Sigmoid colon (tissue), 4 donors: ENCODE measurements at regions not wholly inside any gene's neighbourhood (a gene's known extent, or its start where the extent isn't known, plus 50 kb on each side); places are given as distances from the start of the nearest gene placed in this dataset.

ENCODE experiments used
- CTCF ChIP-seq, 4 experiments: fragments of 450-650 bp in 3 of 4; fragments of 200-600 bp in 1 of 4; IDR thresholded peaks; one replicate each; pipeline ENCODE4 v1.5.1; 2016 to 2019; ENCODE audit warnings: antibody characterized with exemption in 4 of 4, mild to moderate bottlenecking in 3 of 4, moderate library complexity in 2 of 4
- POLR2A ChIP-seq, 2 donors: fragments of 450-650 bp; IDR thresholded peaks; one replicate each; pipeline ENCODE4 v1.6.1; 2016; ENCODE audit warnings: antibody characterized with exemption in 2 of 2, mild to moderate bottlenecking in 2 of 2, moderate library complexity in 2 of 2
- POLR2AphosphoS5 ChIP-seq, 4 donors: sonication (generic); formaldehyde crosslinking; IDR thresholded peaks; one replicate each; pipeline ENCODE4 v1.6.1; 2017; ENCODE audit warnings: antibody characterized with exemption in 4 of 4

GRCh38 chr1:24263746-24264145 is 55.4 kb upstream of the GRHL3 start:
- no peak for TF ChIP-seq CTCF (IDR thresholded peaks at IDR 0.05)
- no peak for TF ChIP-seq POLR2AphosphoS5 (IDR thresholded peaks at IDR 0.05)
- no peak for TF ChIP-seq POLR2A (IDR thresholded peaks at IDR 0.05)
